GM23248 (cell line): ENCODE measurements at regions not wholly inside any gene's neighbourhood (a gene's known extent, or its start where the extent isn't known, plus 50 kb on each side); places are given as distances from the start of the nearest gene placed in this dataset.

Source experiments
- DNase-seq: peaks from one replicate; pipeline ENCODE4 v3.0.0-alpha.2; 2015
- H2AFZ ChIP-seq: fragments of 200-600 bp; sonication (generic); 2 replicates; pipeline ENCODE4 v1.6.1; 2016; ENCODE audit warnings: antibody characterized with exemption
- H3F3A ChIP-seq: fragments of 200-600 bp; sonication (generic); 2 replicates; pipeline ENCODE4 v1.6.1; 2016; ENCODE audit warnings: mild to moderate bottlenecking, antibody characterized with exemption, mixed run types; ENCODE audit not compliant: insufficient read depth
- H3K27ac ChIP-seq: fragments of 200-600 bp; sonication (generic); 2 replicates; pipeline ENCODE4 v1.5.1; 2016; ENCODE audit warnings: mild to moderate bottlenecking
- H3K27me3 ChIP-seq: fragments of 200-600 bp; sonication (generic); replicated peaks from 2 replicates; pipeline ENCODE4 v1.6.1; 2016; ENCODE audit warnings: mild to moderate bottlenecking; ENCODE audit not compliant: insufficient read depth
- H3K36me3 ChIP-seq: fragments of 200-600 bp; sonication (generic); 2 replicates; pipeline ENCODE4 v1.6.1; 2016; ENCODE audit warnings: low read depth, mild to moderate bottlenecking
- H3K4me1 ChIP-seq: fragments of 200-600 bp; sonication (generic); 2 replicates; pipeline ENCODE4 v1.6.1; 2016; ENCODE audit warnings: mild to moderate bottlenecking; ENCODE audit not compliant: insufficient read depth
- H3K4me2 ChIP-seq: fragments of 200-600 bp; sonication (generic); one replicate; pipeline ENCODE4 v1.6.1; 2016; ENCODE audit warnings: mild to moderate bottlenecking; ENCODE audit not compliant: unreplicated experiment
- H3K4me3 ChIP-seq: fragments of 200-600 bp; sonication (generic); 2 replicates; pipeline ENCODE4 v1.5.1; 2016; ENCODE audit warnings: mild to moderate bottlenecking
- H3K79me2 ChIP-seq: fragments of 200-600 bp; sonication (generic); 2 replicates; pipeline ENCODE4 v1.6.1; 2016; ENCODE audit warnings: mild to moderate bottlenecking; ENCODE audit not compliant: insufficient read depth
- H3K9ac ChIP-seq: fragments of 200-600 bp; sonication (generic); 2 replicates; pipeline ENCODE4 v1.6.1; 2016; ENCODE audit warnings: mild to moderate bottlenecking
- H3K9me2 ChIP-seq: fragments of 200-600 bp; sonication (generic); 2 replicates; pipeline ENCODE4 v1.6.1; 2016; ENCODE audit warnings: mixed run types, mild to moderate bottlenecking, moderate library complexity; ENCODE audit not compliant: insufficient read depth
- H3K9me3 ChIP-seq: fragments of 200-600 bp; sonication (generic); one replicate; pipeline ENCODE4 v1.6.1; 2017; ENCODE audit warnings: low read depth
- H4K20me1 ChIP-seq: fragments of 200-600 bp; sonication (generic); 2 replicates; pipeline ENCODE4 v1.6.0; 2016; ENCODE audit not compliant: insufficient read depth
- EZH2 ChIP-seq: fragments of 200-600 bp; sonication (generic); IDR thresholded peaks from 2 replicates; pipeline ENCODE4 v1.6.1; 2018; ENCODE audit warnings: antibody characterized with exemption, mild to moderate bottlenecking; ENCODE audit not compliant: insufficient read depth, poor library complexity, severe bottlenecking
- EZH2phosphoT487 ChIP-seq: fragments of 200-600 bp; sonication (generic); IDR thresholded peaks from 2 replicates; pipeline ENCODE4 v1.6.1; 2018; ENCODE audit warnings: antibody characterized with exemption, moderate library complexity, mild to moderate bottlenecking, low read depth; ENCODE audit not compliant: insufficient read depth
- WGBS, 2 experiments: methylation state at CpG; one replicate each; pipeline ENCODE4 v1.1.6; 2015 to 2017; ENCODE audit warnings: low lambda C conversion rate in 2 of 2, low coverage in 1 of 2; ENCODE audit errors: missing lambda C conversion rate in 2 of 2; 5-methylcytosine and 5-hydroxymethylcytosine counted together
- in situ Hi-C: fragments of 300-500 bp; cut with MboI; formaldehyde crosslinking; loops from 2 replicates; pipeline ENCODE4 v1.15.0; 2020

DNA sequence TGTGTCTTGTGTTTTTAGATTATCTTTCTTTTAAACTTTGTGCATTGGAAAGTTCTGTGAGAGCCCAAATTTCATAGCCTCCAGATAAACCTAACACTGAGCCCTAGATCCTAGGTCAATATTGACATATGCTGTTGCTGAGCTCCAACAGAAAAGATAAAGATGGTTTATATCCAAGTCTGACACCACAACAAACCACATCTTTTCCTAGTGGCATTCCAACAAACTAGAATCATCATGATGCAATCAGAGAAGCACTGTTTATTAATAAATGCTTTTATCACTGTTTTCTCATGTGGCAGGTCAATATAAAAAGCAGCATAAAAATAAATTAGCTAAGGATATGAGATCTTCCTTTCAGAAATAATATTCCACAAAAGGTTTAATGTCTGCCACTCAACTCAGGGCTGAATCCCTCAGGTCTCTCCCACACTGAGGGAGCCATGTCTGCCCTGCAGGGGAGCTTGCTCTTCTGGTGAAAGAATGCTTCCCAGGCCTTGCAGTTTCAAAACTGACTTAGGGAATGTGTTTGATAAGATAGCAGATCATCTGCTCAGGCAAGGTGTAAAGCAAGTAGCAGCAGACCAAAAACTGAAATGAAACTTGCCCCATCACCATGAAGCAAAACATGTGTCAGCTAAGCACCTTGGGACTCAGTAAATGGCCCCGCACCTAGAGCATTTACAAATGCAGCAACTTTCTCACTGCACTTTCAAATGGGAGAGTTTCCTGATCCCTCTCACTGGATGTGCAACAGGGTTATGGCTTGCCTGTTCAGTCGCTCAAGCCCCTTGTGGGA lies 493.0 kb downstream of the AGTPBP1 start:
- no peak overlapping the region for H3K9ac ChIP-seq
- in situ Hi-C loops, result no loop called here

DNA sequence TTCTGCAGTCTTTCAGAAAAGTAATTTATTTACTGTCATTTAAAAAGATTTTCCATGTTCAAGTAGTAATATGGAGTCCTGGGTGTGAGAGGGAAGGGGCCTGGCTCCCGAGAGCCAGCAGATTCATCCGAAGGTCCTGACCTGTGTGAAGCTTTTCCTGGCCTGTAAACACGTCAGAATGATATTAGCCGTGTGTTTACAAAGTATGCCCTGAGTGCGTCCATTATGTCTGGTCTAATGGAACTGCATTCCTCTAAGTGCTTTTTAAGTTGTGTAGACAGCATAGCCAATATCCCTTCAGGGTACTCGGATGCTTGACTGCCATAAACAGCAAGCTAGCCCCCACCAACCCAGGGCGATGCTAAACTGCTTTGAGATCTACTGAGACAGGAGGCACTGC lies 495.2 kb downstream of the AGTPBP1 start:
- in situ Hi-C loops, result no loop called here

More for the DNA sequence above, 493.0 kb downstream of the AGTPBP1 start:
- no peak overlapping the region for H2AFZ ChIP-seq
- peaks cover 11% of the 10 kb centered on the region; the same call in 1 of the 2 replicates for H3K4me1 ChIP-seq
- peak; percentile 73 for DNase-seq
- no peaks in the 10 kb centered on the region for H4K20me1 ChIP-seq
- H3K9me2 ChIP-seq, result no peaks in the 10 kb centered on the region
- TF ChIP-seq EZH2phosphoT487 (no peak), EZH2 (no peak)
- H3K27me3 ChIP-seq, result peaks cover 46% of the 10 kb centered on the region
- no peak overlapping the region for H3K4me2 ChIP-seq
- H3K27ac ChIP-seq, result no peak overlapping the region
- H3K9me3 ChIP-seq, result no peaks in the 10 kb centered on the region
- H3F3A ChIP-seq, result 0 out of 2 replicates have a peak, but pooled peaks cover 5% of the 10 kb centered on the region
- no peaks in the 10 kb centered on the region for H3K79me2 ChIP-seq
- no peak overlapping the region for H3K4me3 ChIP-seq
- WGBS, 2 experiments, result 80 to 88% methylated on average over 2 of the region's 2 CpGs
- H3K36me3 ChIP-seq, result no peaks in the 10 kb centered on the region

DNA sequence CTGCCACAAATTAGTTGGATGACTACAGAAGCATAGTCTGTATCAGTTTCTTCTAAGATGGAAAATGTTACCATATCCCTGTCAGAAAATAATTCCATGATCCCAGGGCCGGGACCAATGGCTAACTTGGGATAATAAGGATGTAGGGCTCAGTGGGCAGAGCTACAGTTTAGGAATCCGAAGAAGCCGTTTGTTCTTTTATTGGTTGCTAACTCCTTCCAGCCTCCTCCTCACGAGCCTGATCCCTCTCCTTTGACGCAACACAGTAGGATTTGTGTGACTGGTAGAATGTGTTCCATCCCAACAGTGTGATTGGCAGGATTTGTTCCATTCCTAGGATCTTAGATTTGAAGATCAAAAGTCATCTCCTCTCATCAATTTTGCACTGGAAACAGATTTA lies 496.9 kb downstream of the AGTPBP1 start:
- 53 to 63% methylated on average over 5 of the region's 5 CpGs for WGBS, 2 experiments
- Histone ChIP-seq H2AFZ (no peak overlapping the region), H3K27ac (no peak overlapping the region), H3K27me3 (peaks cover 37% of the 10 kb centered on the region), H3K4me1 (peaks cover 11% of the 10 kb centered on the region; the same call in 1 of the 2 replicates), H3K4me2 (no peak overlapping the region), H3K79me2 (no peaks in the 10 kb centered on the region), H4K20me1 (no peaks in the 10 kb centered on the region), H3F3A (0 out of 2 replicates have a peak, but pooled peaks cover 5% of the 10 kb centered on the region), H3K9me2 (no peaks in the 10 kb centered on the region), H3K36me3 (no peaks in the 10 kb centered on the region), H3K9me3 (no peaks in the 10 kb centered on the region), H3K4me3 (no peak overlapping the region), H3K9ac (no peak overlapping the region)
- TF ChIP-seq EZH2 (no peak), EZH2phosphoT487 (no peak)
- DNase-seq, result no peak
- in situ Hi-C loops, result no loop called here

More for the DNA sequence above, 495.2 kb downstream of the AGTPBP1 start:
- Histone ChIP-seq H4K20me1 (no peaks in the 10 kb centered on the region), H3F3A (0 out of 2 replicates have a peak, but pooled peaks cover 5% of the 10 kb centered on the region), H3K9me2 (no peaks in the 10 kb centered on the region), H3K9ac (no peak overlapping the region), H3K36me3 (no peaks in the 10 kb centered on the region), H3K27ac (no peak overlapping the region), H3K4me3 (no peak overlapping the region), H3K4me2 (no peak overlapping the region), H3K4me1 (peaks cover 11% of the 10 kb centered on the region; the same call in 1 of the 2 replicates), H2AFZ (no peak overlapping the region), H3K9me3 (no peaks in the 10 kb centered on the region), H3K27me3 (peaks cover 30% of the 10 kb centered on the region), H3K79me2 (no peaks in the 10 kb centered on the region)
- 63 to 65% methylated on average over 7 of the region's 7 CpGs for WGBS, 2 experiments
- DNase-seq, result no peak
- no peak for TF ChIP-seq EZH2

DNA sequence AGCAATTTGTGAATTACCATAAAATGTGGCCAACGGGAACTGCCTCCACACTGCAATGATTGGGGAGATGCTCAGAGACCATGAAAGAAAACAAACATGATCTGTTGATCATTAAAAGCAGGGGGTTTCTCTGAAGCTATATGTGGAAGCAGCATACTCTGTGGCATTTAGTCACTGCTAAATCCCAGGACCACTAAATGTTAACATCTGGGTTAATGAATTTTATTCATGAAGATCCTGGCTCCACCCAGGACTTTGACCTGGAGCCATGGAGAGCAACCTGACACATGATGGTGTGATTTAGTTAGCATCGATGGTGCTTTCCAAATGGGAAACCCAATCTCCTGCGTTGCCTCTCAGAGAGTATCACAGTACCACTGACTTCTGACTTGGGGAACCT lies 497.8 kb downstream of the AGTPBP1 start:
- TF ChIP-seq EZH2phosphoT487 (no peak), EZH2 (no peak)
- no peak overlapping the region for H2AFZ ChIP-seq
- H3K79me2 ChIP-seq, result no peaks in the 10 kb centered on the region
- no peaks in the 10 kb centered on the region for H3K36me3 ChIP-seq
- 0 out of 2 replicates have a peak, but pooled peaks cover 2% of the 10 kb centered on the region for H3F3A ChIP-seq
- peaks cover 40% of the 10 kb centered on the region for H3K27me3 ChIP-seq
- in situ Hi-C loops, result no loop called here
- DNase-seq, result no peak
- no peak overlapping the region for H3K9ac ChIP-seq
- no peak overlapping the region for H3K4me2 ChIP-seq
- no peak overlapping the region for H3K27ac ChIP-seq
- no peaks in the 10 kb centered on the region for H3K9me2 ChIP-seq
- 83 to 87% methylated on average over 3 of the region's 3 CpGs for WGBS, 2 experiments
- no peaks in the 10 kb centered on the region for H4K20me1 ChIP-seq
- H3K9me3 ChIP-seq, result no peaks in the 10 kb centered on the region
- peaks cover 10% of the 10 kb centered on the region; the same call in 1 of the 2 replicates for H3K4me1 ChIP-seq
- H3K4me3 ChIP-seq, result no peak overlapping the region
